NCI-H2081 treated with DMSO at 0.1 percent for 48 hours (cell line): ENCODE measurements at regions not wholly inside any gene's neighbourhood (a gene's known extent, or its start where the extent isn't known, plus 50 kb on each side); places are given as distances from the start of the nearest gene placed in this dataset.
"Not testable (repeated sequence)": the region's sequence is repeated elsewhere in the genome, so short reads cannot be mapped to it uniquely, and the experiment has no call there.

Experiments used
- DNase-seq: peaks from one replicate; lab custom pipeline; 2025; lab: John Stamatoyannopoulos, UW

DNA sequence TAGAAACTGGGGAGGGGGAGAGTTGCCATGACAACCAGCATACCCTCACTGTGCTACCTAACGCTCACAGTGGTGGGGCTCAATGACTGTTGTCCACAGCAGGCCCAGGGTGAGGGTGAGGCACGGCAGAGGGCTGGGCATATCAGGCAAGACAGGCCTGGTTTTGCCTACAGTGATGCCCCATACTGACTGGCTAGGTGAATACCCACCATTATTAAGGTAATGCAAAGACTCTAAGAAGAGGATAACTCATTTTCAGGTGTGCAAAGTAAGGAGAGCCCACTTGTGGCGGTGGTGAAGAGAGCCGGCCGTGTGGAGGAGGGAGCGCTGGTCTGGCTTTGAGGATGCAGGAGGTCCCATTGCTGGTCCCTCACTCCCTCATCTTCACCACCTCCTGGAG, 422.3 kb downstream of the FUT8 start:
- DNase-seq, result no peak

DNA sequence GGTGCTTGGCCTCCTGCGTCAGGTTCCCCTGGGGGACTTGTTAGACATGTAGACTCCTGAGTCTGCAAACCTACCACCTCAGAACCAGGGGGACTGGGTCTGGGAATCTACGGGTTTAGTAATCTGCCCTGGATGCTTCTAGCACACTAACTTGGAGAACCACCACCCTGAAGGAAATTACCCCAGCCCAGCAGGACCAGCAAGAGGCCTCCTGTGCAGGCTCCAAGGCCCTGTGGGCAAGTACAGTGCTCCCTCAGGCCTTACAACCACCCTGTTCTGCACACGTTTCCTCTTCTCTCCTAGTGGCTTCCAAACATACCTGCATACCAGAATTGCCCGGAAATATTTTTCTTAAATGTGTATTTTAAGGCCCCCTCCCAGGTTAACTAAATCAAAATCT, 423.0 kb downstream of the FUT8 start:
- no peak for DNase-seq

GRCh38 chr14:65838565-65838964, 426.0 kb downstream of the FUT8 start:
- no peak for DNase-seq

DNA sequence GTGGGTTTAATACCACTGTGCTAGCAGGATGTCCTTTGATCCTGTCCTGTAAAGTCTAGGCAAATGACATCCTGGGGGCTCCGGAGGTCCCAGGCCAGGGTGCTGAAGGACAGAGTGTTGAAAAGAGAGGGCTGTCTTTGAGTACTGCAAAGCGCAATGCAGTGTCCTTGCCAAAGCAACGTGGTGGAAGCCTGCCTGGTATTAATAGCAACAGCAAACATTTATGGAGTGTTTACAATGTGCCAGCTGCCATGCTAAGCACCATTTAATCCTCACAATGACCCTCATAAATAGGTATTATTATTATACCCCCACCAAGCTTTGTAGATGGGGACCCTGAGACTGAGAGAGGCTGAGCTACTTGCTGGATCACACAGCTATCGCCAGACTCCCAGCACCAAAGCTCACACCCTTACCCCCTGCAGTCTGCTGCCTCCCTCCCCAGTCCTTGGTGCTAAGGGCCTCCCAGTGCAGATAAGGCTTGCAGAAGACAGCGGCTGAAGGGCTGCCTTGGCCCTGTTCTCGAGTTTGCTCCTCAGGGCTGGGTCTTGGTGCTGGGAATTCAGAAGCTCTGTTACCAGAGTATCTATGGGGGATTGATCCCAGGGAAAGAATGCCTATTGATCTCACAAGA, 427.7 kb downstream of the FUT8 start:
- DNase-seq, result peak; percentile 24

- DNase-seq, result no peak
Observed at GRCh38 chr14:65840786-65841185, 428.3 kb downstream of the FUT8 start.

- no peak for DNase-seq
Observed at GRCh38 chr14:65846196-65846868, 433.8 kb downstream of the FUT8 start.

- DNase-seq, result no peak
Observed at GRCh38 chr14:65847075-65847847, 434.7 kb downstream of the FUT8 start.

- DNase-seq, result not testable (repeated sequence)
Observed at GRCh38 chr14:65847931-65848330, 435.4 kb downstream of the FUT8 start.

DNA sequence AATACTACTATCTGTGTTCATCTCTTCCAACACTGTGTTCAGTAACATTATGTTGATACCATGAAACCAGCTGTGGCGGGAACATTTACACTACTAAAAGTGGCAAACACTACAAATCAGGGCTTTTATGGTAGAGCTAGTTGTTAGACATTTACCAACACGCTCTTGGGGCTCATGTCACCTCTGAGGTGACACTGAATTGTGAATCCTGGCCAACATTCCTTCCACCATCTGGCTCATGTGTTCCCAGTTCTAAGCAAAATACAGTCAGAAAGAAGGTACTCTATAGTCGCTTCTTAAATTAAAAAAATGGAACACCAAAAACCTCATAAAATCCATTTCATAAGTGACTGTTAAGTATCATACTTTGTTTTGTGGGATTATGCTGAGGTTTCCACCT, 436.6 kb downstream of the FUT8 start:
- no peak for DNase-seq

GRCh38 chr14:65849558-65849957, 437.0 kb downstream of the FUT8 start:
- no peak for DNase-seq

GRCh38 chr14:65850429-65851135, 438.1 kb downstream of the FUT8 start:
- peak; percentile 45 for DNase-seq

- no peak for DNase-seq
Observed at GRCh38 chr14:65852689-65853088, 440.2 kb downstream of the FUT8 start.

GRCh38 chr14:65853407-65853955, 441.0 kb downstream of the FUT8 start:
- no peak for DNase-seq

- DNase-seq, result no peak
Observed at GRCh38 chr14:65854215-65854614, 441.7 kb downstream of the FUT8 start.

DNA sequence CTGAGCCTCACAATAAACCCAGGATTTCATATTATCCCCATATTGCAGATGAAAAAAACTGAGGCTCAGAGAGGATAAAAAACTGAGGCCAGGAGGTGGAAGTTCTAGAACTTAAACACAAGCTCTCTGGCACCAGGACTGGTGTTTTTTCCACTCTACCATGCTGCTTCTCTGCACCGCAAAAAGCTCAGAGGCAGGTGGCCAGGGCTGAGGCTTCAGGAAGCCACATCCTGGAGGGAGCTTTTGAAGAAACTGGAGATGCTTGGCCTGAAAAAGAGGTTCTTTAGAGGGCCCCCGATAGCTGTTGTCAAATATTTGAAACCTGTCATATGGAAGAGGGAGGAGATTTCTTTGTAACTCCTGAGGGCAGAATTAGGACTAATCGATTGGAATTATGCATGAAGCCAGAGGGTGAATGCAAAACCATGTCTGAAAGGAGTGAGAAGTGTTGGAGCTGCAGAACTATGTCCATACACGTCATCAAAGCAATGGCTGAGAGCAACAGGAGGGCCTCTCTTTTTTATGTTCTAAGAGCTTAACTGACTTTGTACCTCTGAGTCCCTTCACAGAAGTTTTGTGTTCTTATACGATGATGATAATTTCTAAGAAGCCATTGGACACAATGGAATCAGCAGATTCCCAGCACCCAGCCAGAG, 448.6 kb downstream of the FUT8 start:
- DNase-seq, result no peak

DNA sequence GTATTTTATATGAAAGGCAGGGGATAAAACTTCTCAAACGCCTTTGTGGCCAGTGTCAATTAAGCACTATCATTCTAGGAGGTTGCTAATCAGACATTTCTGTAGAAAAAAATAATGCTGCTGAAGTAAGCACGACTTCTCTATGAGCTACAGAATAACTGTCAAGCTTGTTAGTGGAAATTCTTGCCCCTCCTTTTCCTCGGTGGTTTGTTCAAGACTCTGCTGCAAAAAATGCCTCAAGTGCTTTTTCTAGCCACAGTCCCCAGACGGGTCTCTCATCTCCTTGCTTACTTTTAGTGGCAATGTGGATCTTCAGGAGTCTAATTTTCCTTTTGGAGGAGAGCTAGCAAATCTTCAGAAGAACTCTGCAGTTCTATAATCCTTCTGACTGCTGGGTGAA, 452.0 kb downstream of the FUT8 start:
- DNase-seq, result no peak

- DNase-seq, result no peak
Observed at GRCh38 chr14:65864984-65865383, 452.5 kb downstream of the FUT8 start.

DNA sequence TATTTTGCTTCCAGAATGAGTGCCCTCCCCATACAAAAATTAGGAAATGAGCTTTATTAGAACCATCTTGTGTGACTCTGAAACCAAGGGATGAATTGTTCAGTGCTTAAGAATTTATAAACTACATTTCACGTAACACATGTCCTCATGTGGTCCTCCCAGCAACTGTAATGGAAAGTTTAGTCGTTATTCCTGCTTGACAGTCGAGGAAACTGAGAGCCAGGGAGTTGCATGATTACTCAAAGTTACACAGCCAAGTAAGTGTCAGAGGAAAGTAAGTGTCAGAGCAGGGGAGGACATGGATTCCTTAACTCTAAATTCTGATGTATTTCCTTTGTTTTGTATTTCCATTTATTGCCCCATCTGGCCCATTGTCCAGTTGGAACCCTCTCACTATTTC, 453.9 kb downstream of the FUT8 start:
- no peak for DNase-seq

- DNase-seq, result no peak
Observed at GRCh38 chr14:65866886-65867285, 454.4 kb downstream of the FUT8 start.

- no peak for DNase-seq
Observed at GRCh38 chr14:65867333-65867732, 454.8 kb downstream of the FUT8 start.

GRCh38 chr14:65872536-65872935, 460.0 kb downstream of the FUT8 start:
- no peak for DNase-seq

DNA sequence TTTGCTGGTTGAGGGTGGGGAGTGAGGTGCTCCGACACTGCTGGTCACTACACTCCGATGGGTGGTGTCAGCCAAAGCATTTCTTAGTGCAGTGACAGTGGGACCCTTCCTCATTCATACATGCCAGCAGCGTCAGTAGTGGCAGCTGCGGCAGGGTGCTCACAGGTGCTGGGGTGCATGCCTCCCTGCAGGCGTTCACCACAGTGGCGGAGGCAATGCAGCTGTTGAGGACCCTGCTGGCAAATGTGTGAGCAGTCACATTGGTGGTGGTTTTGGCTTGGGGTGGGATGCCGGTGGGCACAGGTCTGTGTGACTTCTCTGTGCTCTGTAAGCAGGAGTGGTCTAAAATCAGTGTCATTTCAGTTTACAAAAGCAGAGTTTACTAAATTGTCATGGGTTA, 464.6 kb downstream of the FUT8 start:
- DNase-seq, result no peak
